GM21360 (cell line): ENCODE measurements at regions not wholly inside any gene's neighbourhood (a gene's known extent, or its start where the extent isn't known, plus 50 kb on each side); places are given as distances from the start of the nearest gene placed in this dataset.

Experiments
- ATAC-seq: cut with Tn5 transposase; IDR thresholded peaks from one replicate; pipeline ENCODE4 v1.9.1; 2021; ENCODE audit warnings: mild to moderate bottlenecking, moderate library complexity; ENCODE audit not compliant: unreplicated experiment

- no peak for ATAC-seq
Measured at GRCh38 chr6:153575528-153575927, 444.4 kb upstream of the RGS17 start.

GRCh38 chr6:153574231-153574630 is 443.1 kb upstream of the RGS17 start:
- ATAC-seq, result no peak

GRCh38 chr6:153572371-153572770 is 441.3 kb upstream of the RGS17 start:
- ATAC-seq, result no peak

- ATAC-seq, result no peak
Measured at GRCh38 chr6:153568628-153569027, 437.5 kb upstream of the RGS17 start.

GRCh38 chr6:153564803-153565202 is 433.7 kb upstream of the RGS17 start:
- ATAC-seq, result no peak

- no peak for ATAC-seq
Measured at GRCh38 chr6:153563001-153563400, 431.9 kb upstream of the RGS17 start.

- ATAC-seq, result no peak
Measured at GRCh38 chr6:153553627-153554026, 422.5 kb upstream of the RGS17 start.

- no peak for ATAC-seq
Measured at GRCh38 chr6:153539602-153540001, 408.5 kb upstream of the RGS17 start.

GRCh38 chr6:153538491-153538890 is 407.4 kb upstream of the RGS17 start:
- no peak for ATAC-seq

GRCh38 chr6:153537422-153537821 is 406.3 kb upstream of the RGS17 start:
- no peak for ATAC-seq

- ATAC-seq, result no peak
Measured at GRCh38 chr6:153526479-153526878, 395.4 kb upstream of the RGS17 start.

GRCh38 chr6:153525998-153526397 is 394.9 kb upstream of the RGS17 start:
- ATAC-seq, result no peak

- ATAC-seq, result no peak
Measured at GRCh38 chr6:153523390-153523789, 392.3 kb upstream of the RGS17 start.

- peak; percentile 88 for ATAC-seq
Measured at GRCh38 chr6:153511896-153512496, 380.9 kb upstream of the RGS17 start.

GRCh38 chr6:153503810-153504209 is 372.7 kb upstream of the RGS17 start:
- ATAC-seq, result no peak

- ATAC-seq, result no peak
Measured at GRCh38 chr6:153493501-153493900, 362.4 kb upstream of the RGS17 start.

GRCh38 chr6:153489479-153489878 is 358.4 kb upstream of the RGS17 start:
- ATAC-seq, result no peak

GRCh38 chr6:153488267-153488666 is 357.2 kb upstream of the RGS17 start:
- ATAC-seq, result no peak

GRCh38 chr6:153485072-153485471 is 354.0 kb upstream of the RGS17 start:
- no peak for ATAC-seq

GRCh38 chr6:153484056-153484455 is 353.0 kb upstream of the RGS17 start:
- ATAC-seq, result no peak

- ATAC-seq, result no peak
Measured at GRCh38 chr6:153476243-153476642, 345.2 kb upstream of the RGS17 start.

- ATAC-seq, result no peak
Measured at GRCh38 chr6:153465050-153465449, 334.0 kb upstream of the RGS17 start.

GRCh38 chr6:153449279-153449678 is 318.2 kb upstream of the RGS17 start:
- no peak for ATAC-seq
